MV-4-11 (cell line): ENCODE measurements at regions not wholly inside any gene's neighbourhood (a gene's known extent, or its start where the extent isn't known, plus 50 kb on each side); places are given as distances from the start of the nearest gene placed in this dataset.
"Not testable (repeated sequence)": the region's sequence is repeated elsewhere in the genome, so short reads cannot be mapped to it uniquely, and the experiment has no call there.

Source experiments
- DNase-seq: peaks from one replicate; lab custom pipeline; 2025; lab: John Stamatoyannopoulos, UW

DNA sequence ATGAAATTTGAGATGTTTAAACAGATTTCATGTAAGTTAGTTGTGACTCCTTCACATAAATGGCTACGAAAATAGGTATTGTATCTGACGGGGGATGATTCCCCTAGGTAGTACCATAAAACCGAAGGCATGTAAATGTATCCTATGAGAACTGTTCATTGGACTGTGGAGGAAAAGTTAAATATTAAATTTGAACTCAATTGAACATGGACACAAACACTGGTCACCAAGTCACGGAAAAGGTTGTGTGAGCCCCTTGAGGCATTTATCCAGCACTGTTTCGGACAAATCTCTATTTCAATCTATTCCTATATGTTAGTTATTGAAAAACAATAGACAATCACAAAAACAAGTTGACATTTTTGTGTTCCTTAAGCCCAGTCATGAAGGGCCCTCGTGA lies 1014.3 kb upstream of the NOVA1 start:
- no peak for DNase-seq

DNA sequence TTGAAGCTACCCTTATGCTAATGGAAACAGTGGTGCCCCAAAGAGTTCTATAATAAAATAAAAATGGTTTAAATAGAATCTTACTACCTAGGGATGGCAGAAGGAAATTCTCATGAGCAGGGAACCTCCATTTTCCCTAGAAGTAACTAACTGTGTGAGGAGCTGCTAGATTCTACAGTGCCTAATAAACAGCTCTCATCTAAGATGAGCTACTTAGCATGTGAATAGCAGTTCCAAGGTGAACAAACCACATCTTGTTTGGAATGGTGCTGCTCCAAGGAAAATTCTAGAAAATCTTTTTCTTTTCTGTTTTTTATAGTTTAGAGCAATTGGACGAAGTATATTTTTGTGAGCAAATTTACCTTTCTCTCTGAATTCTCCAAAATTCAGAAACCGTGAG lies 1015.3 kb upstream of the NOVA1 start:
- DNase-seq = no peak

DNA sequence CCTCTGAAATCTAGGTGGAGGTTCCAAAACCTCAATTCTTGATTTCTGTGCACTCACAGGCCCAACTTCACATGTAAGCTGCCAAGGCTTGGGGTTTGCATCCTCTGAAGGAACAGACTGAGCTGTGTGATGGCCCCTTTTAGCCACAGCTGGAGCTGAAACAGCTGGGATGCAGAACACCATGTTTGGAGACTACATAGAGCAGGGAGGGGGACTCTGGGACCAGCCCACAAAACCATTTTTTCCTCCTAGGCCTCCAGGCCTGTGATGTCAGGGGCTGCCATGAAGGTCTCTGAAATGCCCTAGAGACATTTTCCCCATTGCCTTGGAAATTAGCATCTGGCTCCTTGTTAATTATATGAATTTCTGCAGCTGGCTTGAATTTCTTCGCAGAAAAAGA lies 1025.9 kb upstream of the NOVA1 start:
- DNase-seq = no peak

DNA sequence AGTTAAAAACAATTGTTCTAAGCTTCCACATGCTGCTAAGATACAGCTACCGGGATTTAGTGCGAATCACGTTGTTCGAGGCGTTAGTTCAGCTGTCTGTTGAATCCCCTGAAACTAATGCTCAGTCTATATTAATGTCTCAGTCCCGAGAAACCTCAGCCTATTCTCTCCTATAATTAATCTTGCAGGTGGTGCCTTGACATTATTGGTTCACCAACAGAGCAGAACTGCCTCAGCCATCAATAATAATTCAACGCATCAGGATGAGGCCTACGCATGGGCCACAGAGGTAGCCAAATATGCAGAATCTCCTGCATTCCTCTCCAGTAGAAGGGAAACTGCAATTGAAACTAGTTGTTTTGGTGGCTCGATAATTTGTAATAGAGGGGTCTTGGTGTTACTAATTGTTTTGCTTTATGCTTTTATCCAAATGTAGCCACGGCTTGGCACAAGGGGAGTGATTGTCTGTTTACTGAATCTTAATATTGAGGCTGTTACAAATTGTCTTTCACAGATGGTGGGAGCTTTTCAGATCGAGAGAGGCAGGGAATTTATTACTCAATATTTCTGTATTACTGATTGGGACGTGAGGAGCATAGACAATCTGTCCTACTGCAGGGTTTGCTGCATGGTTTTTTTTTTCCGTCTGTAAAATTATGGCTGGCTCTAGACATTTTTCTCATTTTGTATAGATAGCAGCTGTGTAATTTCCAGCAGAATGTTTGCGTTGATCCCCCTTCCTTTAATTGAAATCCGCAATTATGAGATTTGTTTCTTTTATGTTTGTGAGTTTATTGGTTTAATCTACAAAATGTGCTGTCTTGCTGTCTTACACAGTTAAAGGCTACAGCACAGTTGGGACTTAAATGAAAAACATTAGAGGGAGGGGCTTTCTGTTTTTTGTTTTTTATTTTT lies 1036.5 kb upstream of the NOVA1 start:
- DNase-seq = no peak

DNA sequence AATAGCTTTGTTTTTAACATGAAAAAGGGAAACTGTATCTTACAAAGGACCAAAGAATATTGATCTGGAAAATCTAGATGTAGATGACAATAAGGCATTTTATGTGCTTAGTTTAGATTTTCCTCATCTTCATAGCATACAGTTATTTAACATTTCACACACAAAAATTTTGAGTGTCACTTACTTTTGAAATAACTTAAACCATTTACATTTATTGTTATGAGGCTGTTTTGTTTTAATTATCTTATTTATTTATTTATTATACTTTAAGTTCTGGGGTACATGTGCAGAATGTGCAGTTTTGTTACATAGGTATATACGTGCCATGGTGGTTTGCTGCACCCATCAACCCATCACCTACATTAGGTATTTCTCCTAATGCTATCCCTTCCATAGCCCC lies 1042.9 kb upstream of the NOVA1 start:
- not testable (repeated sequence) for DNase-seq

DNA sequence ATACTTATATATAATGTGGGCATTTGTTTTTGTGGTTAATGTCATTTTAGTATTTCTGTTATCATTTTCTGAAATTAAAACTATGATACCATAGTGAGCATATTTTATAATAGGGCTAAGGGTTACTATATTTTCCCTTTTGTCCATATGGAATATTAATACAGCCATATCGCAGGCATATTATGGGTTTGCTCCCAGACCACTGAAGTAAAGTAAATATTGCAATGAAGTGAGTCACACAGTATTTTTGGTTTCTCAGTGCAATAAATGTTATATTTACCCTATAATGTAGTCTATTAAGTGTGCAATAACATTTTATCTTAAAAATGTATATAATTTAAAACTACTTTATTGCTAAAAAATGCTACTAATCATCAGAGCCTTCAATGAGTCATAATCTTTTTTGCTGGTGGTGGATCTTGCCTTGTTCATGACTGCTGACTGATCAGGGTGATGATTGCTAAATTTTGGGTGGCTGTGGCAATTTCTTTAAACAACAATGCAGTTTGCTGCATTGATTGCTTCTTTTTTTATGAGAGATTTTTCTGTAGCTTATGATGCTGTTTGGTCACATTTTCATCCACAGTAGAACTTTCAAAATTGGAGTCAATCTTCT lies 1044.5 kb upstream of the NOVA1 start:
- no peak for DNase-seq

DNA sequence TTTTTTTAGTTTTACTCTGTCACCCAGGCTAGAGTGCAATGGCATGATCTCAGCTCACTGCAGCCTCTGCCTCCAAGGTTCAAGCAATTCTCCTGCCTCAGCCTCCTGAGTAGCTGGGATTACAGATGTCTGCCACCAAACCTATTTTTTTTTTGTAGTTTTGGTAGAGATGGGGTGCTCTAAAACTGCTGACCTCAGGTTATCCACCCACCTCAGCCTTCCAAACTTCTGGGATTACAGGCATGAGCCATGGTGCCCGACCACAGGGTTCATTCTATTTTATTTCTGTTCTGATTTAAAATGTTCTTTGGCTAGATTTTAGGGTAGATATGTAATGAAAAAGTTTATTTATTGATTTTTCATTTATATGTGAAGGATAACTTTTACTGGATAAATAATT lies 1062.8 kb upstream of the NOVA1 start:
- DNase-seq = no peak

DNA sequence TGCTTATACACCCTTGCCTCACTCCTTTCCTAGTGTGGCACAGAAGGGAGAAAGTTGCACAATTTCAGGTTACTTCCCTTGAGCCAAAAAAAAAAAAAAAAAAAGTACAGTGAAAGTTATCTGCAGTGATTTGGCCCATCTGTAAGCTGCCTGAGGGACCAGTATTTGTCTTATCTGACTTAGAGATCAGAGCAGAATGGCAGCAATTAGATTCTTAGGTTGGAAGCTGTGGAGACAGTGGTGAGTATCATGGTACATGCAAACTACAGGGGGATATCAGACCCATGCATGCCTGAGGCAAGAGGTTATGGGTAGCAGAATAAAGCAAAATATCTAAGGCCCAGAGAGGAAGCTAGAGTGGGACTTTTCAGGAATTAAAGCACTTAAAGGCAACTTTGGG lies 1070.7 kb upstream of the NOVA1 start:
- no peak for DNase-seq

DNA sequence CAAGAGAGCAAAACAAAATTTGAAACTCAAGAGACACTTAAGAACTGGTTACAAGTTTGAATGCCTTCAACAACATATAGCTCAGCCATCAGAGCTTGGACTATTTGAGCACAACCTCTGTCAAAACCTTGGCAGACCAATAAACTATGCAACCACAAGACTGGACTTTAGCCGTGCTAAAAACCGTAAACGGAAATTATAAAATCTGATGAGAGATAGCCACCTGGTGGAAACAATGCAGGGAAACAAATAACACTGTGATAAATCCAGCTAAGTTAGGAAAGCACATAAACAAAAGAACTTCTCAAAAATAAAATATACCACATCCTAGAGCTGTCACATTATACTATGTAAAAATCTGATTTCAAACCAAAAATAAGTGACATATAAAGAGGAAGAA lies 1074.2 kb upstream of the NOVA1 start:
- no peak for DNase-seq

DNA sequence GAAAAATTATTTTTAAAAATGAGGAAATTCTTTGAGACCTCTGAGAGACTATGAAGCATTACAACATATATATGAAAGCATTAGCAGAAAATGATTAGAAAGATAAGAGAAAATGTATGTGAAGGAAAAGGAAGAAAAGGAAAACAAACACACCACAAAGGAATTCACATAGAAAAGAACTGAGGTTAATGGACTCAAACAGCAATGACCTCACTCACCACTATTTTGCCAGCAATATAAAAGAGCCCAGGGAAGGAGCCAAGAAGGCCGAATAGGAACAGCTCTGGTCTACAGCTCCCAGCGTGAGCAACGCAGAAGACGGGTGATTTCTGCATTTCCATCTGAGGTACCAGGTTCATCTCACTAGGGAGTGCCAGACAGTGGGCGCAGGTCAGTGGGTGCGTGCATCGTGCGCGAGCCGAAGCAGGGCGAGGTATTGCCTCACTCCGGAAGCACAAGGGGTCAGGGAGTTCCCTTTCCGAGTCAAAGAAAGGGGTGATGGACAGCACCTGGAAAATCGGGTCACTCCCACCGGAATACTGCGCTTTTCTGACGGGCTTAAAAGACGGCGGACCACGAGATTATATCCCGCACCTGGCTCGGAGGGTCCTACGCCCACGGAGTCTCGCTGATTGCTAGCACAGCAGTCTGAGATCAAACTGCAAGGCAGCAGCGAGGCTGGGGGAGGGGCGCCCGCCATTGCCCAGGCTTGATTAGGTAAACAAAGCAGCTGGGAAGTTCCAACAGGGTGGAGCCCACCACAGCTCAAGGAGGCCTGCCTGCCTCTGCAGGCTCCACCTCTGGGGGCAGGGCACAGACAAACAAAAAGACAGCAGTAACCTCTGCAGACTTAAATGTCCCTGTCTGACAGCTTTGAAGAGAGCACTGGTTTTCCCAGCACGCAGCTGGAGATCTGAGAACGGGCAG lies 1075.2 kb upstream of the NOVA1 start:
- not testable (repeated sequence) for DNase-seq

DNA sequence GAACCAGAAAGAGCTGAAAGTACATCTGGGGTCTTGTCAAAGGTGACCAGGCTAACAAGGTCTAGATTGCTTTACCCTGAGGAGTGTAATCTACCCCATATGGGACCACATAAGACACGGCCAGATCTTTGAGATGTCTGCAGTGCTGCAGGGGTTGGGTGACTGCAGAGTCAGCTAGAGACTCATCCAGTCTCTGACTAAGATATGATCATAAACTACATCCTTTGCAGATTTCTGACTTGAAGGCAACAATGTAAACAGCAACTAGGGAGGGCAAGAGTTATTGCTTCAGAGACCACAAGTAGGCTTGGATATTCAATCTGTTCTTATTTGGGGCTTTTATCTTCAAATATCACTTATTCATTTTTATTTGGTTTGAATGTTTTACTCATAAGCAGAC lies 1080.5 kb upstream of the FOXG1 start:
- no peak for DNase-seq

DNA sequence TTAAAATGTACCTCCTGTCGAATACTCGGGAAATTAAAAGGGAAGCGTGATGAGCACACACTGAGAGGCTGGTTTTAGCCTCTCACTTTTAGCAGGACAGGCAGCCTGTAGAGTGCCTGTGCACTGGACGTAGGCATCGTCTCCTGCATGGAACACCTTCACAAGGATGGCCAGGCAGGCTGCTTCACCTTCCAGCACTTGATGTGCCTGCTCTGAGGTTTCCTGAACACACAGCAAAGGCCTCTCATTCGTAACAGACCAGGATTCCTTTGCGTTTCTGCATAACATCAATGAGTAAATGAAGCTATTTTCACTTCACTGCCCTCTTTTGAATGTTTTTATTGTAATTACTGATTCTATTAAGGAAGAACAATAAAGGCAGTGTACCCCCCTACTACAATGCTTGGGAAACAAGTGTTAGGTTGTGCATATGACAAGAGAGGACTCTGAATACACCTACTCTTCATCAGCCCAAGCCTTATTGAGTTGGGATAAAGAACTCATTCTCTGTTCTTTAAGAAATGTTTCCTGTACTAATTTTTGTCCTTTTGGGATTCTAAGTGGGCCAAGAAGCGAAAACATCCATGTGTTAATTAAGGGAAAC lies 1077.6 kb upstream of the FOXG1 start:
- DNase-seq = no peak

DNA sequence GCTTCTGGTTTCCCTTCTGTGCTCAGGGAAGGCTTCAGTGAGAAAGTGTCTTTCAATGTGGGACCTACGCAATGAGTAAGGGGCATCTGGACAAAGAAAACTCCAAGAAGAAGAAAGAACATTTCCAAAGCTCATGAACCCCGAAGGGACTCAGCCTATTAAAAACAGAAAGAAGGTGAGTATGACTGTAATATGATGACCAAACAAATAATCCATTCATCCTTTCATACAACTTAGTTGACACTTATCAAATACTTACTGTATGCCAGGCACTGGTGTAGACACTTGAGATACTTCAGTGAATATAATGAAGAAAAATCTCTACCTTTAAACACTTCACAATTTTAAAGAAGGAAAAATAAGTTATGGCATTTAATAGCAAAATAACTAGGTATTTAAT lies 1054.2 kb upstream of the FOXG1 start:
- DNase-seq = no peak

DNA sequence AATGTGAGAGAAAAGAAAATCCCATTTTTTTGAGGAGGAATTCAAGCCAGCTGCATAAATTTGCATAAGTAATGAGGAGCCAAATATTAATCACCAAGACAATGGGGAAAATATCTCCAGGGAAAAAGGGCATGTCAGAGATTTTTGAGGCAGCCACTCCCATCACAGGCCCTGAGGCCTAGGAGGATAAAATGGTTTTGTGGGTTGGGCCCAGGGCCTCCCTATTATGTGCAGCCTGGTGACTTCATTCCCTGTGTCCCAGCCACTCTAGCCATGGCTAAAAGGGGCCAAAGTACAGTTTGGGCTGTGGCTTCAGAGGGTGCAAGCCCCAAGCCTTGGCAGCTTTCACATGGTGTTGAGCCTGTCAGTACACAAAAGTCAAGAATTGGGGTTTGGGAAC lies 1051.0 kb upstream of the FOXG1 start:
- DNase-seq = no peak

DNA sequence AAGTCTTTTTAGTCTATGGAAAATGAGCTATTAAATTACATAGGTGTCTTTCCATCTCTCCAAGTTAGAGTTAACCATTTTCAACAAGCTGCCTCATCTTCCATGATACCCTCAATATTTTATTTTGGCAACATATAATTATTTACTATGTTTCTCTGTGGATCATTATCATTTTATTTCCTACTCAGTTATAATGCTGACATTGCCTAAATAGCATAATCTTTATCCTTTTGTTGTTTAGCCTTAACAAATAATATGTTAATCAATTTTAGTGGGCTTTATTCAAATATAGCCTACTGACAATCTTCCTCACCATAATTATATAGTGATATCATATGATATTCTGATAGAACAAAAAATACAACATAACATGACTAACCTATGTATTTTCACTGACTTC lies 1044.8 kb upstream of the FOXG1 start:
- DNase-seq = no peak

DNA sequence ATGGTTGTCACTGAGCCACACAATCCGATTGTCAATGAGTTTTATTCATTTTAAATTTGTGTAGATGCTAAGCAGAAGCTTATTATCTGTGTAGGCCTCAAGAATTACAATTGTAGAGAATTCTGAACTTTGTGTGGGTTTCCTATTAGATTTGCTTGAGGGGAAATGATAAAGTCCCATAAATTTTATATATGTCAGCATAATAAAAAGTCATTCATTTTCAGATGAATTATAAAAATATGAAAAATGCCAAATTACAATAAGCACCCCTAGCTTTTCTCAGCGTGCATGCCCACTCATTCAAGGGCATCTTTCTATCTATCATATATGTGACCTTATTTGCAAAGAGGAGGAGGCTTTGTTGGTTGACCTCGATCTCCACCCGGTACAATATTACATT lies 1041.1 kb upstream of the FOXG1 start:
- no peak for DNase-seq

DNA sequence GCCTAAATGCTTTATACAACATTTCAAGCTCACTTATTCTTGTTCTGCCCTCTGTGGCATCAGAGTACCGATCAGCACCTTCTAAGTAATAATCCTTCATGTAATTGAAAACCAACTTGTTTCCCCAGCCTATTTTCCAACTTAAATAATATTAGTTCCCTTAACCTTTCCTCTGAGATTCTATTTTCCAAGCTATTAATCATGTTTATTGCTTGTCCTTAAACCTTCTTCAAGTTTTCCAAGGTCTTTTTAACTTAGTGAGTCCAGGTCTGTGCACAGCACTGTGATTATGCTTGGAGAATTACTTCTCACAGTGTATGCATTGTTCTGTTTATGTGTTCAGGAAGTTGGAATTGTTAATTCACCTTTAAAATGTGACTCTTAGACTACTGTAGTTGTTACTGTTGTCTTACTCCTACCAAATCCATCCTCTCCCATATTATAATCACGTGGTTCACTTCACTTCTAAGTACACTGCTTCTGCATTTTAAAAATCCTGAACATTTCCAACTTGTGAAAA lies 1039.3 kb upstream of the FOXG1 start:
- DNase-seq = no peak

DNA sequence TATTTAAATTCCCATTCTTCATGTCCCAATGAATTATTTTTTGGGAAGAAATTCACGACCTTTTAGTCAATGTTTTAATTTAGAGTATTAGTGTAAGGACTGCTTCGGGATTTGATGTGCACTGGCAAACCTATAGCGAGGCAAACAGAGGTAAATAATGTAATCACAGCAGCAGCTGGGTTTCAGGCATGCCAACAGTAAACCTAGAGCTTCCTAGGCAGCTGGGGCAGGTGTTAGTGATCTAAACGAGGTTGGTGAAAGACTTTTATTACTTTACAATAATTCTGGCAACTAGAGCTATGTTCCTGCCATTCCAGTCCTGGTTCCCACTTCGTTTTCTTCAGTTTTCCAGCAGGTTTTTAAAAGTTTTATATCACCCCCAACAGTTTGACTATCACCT lies 1036.4 kb upstream of the FOXG1 start:
- no peak for DNase-seq

DNA sequence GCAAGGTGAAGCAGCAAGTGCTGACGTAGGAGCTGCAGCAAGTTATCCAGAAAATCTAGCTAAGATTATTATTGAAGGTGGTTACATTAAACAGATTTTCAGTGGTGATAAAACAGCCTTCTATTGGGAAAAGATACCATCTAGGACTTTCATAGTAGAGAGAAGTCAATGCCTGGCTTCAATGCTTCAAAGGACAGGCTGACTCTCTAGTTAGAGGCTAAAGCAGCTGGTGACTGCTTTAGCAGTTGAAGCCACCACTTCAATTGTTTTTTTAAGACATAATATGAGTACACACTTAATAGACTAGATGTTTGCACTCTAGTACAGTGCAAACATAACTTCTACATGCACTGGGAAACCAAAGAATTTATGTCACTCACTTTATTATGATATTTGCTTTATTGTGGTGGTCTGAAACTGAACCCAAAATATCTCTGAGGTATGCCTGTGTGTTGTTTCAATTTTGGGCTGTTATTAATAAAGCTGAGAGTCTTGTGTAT lies 1026.9 kb upstream of the FOXG1 start:
- no peak for DNase-seq

DNA sequence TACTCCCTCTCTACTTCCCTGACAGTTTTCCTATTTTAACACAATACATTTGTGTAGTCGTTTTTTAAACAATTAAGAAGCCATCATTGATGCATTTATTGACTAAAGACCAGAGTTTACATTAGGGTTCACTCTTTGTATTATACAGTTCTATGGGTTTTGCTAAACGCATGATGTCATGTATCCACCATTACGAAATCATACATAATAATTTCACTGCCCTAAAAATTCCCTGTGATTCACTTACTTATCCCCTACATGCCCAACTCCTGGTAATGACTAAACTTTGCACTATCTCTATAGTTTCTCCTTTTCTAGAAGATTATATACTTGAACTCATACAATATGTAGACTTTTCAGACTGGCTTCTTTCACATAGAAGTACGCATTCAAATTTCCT lies 1016.5 kb upstream of the FOXG1 start:
- no peak for DNase-seq

DNA sequence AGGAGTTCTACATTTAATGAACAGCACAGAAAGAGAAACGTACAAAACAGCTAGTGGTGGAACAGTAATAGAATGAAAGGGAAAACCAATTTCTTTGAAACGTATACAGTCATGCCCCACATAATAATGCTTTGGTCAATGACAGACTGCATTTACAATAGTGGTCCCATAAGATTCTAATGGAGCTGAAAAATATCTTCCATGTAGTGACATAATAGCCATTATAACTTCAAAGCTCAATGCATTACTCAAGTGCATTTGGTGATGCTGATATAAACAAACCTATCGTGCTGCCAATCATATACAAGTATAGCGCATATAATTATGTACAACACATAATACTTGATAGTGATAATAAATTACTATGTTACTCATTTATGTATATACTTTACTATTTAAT lies 1008.9 kb upstream of the FOXG1 start:
- DNase-seq = not testable (repeated sequence)

DNA sequence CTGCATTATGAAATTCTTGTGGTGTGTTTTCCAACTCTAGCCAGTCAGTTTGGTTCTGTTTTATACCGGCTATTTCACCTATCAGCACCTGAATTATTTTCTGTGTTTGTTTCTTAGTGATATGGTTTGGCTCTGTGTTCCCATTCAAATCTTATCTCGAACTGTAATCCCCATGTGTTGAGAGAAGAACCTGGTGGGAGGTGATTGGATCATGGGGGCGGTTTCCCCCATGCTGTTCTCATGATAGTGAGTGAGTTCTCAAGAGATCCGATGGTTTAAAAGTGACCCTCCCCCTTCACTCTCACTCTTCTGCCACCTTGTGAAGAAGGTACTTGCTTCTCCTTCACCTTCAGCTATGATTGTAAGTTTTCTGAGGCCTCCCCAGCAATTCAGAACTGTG lies 1006.2 kb upstream of the FOXG1 start:
- DNase-seq = not testable (repeated sequence)
